ENCODE measurements at regions not wholly inside any gene's neighbourhood (a gene's known extent, or its start where the extent isn't known, plus 50 kb on each side); places are given as distances from the start of the nearest gene placed in this dataset.

DNA sequence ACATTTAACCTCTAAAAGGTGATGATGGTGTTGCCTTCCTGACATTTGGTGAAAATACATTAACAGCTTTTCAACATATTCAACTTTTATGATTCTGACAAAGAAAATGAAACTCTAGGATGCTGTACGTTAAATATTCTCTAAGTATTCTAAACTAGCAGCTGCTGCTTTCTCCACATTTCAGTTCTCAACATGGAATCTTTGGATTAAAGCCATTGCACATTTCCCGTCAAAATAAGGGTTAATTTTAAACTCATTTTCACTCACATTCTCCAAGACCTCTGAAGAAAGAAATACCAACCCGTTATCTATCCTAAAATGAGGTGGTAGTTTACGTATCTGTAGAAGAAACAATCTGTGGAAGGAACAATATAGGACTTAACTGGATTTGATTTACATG is 655.7 kb upstream of the ARPP21 start:
- no peak for DNase-seq (ENCODE audit: low spot score)

DNA sequence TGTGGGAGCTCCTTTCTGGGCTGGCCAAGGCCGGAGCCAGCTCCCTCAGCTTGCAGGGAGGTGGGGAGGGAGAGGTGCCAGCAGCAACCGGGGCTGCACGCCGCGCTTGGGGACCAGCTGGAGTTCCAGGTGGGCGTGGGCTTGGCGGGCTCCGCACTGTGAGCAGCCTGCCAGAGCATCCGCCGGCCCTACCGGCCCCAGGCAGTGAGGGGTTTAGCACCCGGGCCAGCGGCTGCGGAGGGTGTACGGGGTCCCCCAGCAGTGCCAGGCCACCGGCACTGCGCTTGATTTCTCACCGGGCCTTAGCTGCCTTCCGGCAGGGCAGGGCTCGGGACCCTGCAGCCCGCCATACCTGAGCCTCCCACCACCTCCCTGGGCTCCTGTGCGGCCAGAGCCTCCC is 651.0 kb upstream of the ARPP21 start:
- DNase-seq (ENCODE audit: low spot score) = no peak

DNA sequence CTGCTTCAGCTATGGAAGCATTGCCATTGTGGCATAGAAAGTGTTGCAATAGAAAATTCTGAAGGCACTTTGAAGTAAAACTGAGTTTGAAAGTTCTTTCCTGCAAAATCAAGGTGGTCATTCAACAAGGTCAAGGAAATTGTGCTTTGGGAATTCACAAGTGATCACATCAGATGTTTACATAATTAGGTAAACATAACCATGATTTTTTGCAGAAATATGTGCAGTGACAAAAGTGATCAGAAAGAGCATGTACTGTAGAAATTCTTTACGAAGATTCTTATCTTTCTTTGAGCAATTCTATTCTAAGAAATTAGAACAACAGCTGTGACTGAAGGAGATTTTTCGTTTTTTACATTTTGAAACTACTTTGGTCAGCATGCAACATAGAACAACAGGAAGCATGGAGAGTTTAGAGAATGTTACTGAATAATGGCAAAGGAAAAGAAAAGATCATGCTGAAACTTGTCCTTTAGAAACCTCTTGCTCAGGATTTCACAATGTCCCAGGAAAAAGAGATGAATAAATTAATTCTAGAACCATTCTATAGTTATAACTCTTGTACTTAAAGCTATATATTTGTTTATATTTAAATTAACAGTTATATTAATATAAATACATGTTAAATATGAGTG is 643.4 kb upstream of the ARPP21 start:
- no peak for DNase-seq (ENCODE audit: low spot score)

DNA sequence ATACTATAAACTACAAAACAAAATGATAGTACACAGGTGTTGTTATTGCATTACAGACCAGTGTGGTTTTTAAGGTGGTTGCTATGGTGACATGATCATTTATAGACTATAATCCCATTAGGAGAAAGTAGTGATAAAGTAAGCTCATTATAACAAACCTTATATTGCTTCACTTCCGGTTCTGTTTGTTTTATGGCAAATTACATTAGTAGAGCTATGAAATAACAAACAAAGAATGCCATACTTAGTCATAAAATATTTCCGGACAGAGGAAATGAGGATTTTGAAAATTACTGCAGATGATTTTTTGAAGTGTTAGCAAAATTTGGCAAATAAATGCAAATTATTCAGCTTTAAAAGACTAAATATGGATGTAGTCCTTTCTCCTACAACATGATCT is 640.4 kb upstream of the ARPP21 start:
- DNase-seq (ENCODE audit: low spot score) = no peak

DNA sequence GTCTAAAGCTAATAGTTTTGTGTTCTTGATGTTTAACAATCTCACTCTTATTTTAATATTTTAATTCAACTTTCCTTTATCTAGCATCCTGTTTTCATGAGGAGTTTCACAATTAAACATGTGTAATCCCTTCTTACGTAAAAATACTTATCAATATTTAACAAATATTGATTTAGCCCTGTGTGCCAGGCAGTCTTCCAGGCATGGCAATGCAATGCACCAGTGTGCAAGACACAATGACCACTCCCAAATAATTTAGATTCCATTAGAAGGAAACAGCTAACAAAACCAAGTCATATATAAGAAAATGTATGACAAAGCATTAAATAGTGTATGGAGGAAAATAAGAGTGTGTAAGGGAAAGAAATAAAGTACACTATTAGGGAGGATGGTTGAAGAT is 627.1 kb upstream of the ARPP21 start:
- no peak for DNase-seq (ENCODE audit: low spot score)

DNA sequence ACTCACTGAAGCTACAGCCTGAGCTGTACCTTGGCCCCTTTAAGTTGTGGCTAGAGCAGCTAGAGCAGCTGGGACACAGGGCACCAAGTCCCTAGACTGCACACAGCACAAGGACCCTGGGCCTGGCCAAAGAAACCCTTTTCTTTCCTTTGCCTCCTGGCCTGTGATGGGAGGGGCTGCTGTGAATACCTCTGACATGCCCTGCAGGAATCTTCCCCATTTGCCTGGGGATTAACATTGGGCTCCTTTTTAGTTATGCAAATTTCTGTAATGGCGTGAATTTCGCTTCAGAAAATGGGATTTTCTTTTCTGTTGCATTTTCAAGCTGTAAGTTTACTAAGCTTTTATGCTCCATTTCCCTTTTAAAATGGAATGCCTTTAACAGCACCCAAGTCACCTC is 611.2 kb upstream of the ARPP21 start:
- DNase-seq (ENCODE audit: low spot score) = no peak

DNA sequence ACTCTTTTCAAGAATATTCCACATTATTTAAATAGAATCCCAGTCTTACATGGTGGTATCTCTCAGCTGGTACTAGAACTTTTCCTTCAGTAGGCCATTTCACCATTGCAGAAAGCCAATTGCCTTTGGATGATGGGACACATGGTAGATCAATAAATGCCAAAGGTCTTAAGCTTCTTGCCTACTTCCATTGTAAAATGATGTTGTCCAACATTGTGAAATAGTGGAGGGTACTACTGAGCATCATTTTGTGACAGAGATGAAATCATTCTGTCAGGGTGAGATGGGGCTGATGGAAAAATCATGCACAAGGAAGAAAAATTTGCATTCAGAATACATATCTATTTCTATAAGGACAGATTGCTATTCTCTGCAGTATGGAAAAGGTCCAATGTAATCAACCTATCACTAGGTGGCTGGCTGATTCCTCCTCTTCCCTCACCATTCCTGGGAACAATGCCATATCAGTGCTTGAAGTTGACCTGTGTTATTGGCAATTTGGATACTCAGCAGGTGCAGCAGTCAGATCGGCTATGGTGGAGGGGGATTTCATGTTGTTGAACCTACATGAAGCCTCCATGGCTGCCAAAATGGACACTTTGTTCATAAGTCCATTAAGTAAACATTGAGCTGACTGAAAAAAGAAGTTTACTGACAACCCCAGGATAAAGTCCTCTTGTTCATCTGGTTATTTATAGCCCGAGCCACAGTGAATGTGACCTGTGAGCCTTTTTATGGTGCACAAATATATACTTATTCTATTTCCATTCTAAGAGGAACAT is 596.9 kb upstream of the ARPP21 start:
- no peak for DNase-seq (ENCODE audit: low spot score)

DNA sequence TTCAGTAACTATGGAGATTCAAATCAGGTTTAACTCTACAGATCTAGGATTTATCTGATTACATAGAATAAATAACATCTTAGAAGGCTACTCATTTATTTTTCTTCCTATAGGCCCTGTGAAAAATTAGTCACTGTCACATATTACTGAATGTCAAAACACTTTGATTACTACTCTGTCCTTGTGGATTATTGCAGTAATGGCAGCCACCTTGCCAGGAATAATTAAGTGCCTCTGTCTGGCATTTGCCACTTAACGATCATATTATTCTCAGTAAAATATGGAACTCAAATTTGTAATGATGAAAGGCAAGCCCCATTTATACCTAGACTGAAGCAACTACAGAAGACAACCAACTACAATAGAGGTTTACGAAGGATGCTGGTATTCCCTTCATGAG is 596.3 kb upstream of the ARPP21 start:
- no peak for DNase-seq (ENCODE audit: low spot score)

DNA sequence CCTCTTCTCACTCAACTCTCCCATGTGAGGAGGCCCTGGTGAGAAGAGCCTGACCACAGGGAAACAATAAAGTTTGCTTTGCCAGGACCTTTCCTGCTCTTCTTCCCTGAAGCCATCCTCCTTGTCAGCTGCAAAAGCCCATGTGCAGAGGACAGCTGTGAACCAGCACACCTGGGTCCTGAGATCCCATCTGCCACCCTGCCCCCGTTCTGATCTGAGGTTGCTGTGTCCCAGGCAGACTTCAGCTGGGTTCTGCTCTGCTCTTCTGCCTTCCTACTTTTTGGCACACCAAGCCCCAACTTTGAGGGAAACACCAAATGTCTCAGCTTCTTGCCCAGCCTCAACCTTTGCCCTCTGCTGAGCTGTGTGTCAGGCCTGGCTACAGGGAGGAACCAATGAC is 595.1 kb upstream of the ARPP21 start:
- no peak for DNase-seq (ENCODE audit: low spot score)

DNA sequence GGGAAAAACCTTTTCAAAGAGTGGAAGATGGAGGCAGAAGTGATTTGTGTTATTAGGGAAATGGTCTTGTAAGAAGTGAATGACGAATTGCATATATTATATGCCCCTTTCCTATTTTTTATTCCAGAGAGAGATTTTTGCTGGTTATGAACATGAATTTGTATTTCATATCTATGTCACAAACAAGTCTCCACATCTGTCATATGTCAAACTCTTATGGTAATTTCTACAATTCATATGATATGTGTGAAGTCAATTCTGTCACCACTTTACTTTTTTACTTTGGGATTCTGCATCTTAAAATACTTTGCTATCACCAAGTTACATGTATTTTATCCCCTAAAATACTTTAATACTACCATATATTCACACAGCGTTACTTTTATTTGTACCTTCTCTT is 594.2 kb upstream of the ARPP21 start:
- DNase-seq (ENCODE audit: low spot score) = no peak

DNA sequence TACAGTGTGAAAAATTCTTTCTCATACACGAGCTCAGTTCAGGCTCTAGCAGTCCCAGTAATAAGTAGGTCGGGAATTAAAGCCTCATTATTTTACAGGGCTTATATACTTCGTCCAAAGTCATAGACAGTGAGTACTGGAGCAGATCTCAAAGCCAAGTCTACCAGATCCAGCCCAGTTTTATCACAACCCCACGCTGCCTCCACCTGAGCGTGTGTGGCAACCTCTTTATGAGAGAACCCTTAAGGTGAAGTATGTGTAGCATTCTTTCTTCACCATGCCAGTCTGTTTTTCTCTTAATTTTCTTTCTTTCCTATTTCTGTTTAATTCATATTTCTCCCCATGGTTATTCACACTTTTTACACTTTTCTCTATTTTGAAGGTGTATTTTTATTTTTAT is 574.6 kb upstream of the ARPP21 start:
- DNase-seq (ENCODE audit: low spot score) = no peak

DNA sequence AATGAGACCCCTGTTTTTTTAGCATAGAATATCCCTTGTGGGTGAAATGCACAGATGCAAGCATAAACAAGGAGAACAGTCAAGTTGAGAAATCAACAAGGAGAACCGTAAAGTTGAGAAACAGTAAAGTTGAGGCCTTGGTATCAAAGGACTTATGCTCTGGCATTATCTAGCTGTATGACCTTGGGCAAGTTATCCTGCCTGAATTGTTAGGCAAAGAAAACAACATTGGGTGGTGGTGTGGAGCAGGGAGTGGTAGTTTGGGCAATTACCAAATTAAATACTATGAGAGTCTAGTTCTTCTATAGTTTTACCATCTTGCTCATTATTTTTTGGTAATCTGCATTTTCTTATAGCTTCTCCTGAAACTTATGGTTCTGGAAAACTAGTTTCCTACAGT is 573.4 kb upstream of the ARPP21 start:
- no peak for DNase-seq (ENCODE audit: low spot score)

DNA sequence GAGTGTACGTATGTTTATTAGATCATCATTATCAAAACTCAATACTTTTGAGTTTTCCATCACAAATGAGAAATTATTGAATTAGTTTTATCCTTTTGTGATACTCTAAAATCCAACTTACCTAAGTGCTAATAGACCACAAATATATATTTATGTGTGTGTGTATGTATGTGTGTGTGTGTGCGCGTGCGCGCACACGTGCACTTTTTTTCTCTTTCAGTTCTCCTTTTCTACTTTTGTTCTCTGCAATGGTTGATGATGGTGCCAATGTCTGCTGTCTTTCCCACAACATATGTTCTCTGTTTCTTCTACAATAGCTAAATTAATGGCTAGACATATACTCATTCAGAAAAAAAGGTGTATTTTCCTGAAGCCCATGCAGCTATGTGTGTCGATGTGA is 571.6 kb upstream of the ARPP21 start:
- DNase-seq (ENCODE audit: low spot score) = no peak

DNA sequence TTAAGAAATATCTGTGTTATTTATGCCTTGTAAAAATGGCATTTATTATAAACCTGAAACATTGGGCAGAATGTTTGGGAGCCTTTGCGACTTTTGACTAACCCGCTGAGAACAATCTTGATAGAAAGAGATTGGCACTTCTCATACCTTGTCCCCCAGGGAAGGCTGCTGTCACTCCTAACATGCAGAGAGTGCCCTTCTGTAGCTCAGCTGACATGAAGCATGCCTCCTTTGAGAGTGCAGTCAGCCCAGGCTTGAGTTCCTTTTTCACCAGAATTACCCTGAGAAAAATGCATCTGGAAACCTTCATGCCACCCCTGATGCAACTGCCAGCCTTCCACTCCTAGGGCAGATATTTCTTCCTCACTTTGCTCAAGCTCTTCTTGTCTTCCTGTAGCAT is 569.2 kb upstream of the ARPP21 start:
- DNase-seq (ENCODE audit: low spot score) = no peak

DNA sequence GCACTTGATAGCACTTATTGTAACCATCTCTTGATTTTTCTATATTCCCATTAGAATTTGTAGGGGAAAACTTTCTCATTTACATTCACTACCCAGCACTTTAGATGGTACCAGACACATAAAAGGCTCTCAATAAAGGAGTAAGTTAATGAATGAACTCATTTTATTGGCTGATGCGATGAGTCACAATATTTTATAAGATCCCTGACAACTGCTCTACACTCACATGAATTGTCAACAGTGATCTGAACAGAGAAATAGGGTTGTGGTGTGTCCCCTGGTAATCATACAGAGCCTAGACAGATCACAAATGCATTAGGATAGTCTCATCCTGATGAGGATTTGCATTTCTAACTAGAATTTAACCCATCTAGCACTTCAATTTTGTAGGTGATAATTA is 567.6 kb upstream of the ARPP21 start:
- DNase-seq (ENCODE audit: low spot score) = peak; percentile 19

DNA sequence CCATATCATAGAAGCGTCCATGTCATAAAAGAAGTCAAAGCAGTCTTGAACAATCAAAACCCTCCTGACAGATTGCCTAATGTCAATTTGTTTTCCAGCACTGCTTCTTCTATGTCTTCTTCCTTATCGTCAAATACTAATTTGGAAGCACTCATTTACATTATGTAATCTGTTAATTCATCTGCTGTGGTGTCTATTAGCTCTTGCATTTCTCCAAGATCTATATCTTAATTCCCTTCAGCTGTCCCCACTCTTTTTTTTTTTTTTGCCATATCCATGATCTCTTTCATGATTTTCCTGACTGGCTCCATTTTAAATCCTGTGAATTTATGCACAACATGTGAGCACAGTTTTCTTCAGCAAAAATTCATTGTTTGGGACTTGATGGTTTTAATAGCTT is 560.5 kb upstream of the ARPP21 start:
- DNase-seq (ENCODE audit: low spot score) = no peak

DNA sequence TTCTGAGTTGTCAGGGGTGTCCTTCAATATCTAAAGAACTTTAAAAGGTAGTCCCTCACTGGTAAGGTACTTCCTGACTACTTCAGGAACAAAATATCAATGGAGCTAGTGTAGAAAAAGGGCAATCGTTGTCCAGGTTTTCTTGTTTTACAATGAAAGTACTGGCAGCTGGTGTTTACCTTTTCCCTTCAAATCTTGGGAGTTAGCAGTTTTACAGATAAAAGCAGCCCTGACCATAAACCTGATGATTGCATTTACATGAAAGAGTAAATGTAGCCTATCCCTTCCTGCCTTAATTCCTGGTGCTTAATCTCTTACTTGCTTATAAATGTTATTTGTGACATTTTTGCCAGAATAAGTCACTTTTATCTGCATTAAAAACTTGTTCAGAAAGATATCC is 559.9 kb upstream of the ARPP21 start:
- DNase-seq (ENCODE audit: low spot score) = no peak

DNA sequence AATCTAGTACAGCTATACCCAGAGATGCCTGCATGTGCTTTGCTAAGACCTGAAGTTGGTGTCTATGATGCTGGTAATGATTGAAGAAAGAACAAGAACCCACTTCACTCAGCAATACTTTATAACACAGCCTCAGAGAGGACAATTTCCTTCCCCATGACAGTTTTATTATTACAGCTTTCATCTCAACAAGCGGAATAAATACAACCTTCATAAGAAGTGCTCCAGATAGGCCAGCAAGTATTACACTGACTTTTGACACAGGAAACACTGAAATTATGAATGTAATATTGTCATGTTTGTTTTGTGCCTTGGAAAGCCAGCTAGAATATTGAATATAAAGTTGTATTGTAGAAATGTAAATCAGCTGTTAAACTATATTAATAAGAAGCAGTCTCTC is 557.4 kb upstream of the ARPP21 start:
- no peak for DNase-seq (ENCODE audit: low spot score)

DNA sequence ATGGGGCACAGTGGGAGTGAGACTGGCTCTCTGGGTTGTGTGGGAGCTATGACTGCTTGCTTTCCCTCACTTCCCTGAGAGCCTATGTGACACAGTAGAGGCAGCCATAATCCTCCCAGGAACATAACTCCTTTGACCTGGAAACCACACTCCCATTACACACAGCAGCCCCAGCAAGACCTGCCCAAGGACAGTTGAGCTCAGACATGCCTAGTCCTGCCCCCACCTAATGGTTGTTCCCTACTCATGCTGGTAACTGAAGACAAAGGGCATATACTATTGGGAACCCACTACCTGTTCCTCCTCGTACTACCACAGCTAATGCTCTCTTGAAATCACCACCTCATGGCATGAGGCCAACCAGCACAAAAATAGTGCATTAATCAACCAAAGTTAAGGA is 550.4 kb upstream of the ARPP21 start:
- DNase-seq (ENCODE audit: low spot score) = no peak

DNA sequence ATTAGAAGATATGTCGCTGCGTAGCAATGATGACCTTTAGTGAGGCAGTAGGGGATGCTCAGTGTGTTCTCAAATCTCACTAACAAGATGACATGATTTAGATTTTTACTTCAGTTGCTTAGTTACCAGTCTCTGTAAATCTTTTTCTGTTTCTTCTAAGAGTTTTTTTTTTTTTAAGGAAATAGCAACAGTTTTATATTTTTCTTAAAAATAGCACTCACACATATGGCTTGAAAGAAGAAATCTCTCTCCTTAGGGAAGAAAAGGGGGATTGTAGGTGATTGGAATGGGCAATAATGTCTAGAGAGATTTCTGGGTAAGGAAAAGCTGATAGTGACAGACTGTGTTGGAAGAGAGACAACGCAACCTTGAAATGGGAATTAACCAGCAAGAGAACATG is 524.6 kb upstream of the ARPP21 start:
- no peak for DNase-seq (ENCODE audit: low spot score)

DNA sequence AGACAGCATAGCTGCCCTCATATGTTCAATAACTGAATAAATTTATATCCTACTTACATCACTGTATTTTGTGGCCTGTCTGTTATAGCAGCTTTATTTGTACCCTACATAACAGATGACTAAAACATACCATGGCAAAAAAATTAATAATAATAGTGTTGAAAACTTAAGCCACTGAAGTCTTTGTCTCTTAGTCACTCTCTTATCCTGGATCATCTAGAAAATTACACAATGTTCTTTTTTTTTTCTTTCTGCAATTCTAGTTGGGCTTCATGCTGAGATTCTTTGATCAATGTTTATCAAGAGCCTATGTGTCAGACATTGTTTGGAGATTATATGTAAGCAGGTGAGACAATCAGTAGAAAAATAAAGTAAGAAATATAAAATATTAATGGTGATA is 519.3 kb upstream of the ARPP21 start:
- DNase-seq (ENCODE audit: low spot score) = no peak

DNA sequence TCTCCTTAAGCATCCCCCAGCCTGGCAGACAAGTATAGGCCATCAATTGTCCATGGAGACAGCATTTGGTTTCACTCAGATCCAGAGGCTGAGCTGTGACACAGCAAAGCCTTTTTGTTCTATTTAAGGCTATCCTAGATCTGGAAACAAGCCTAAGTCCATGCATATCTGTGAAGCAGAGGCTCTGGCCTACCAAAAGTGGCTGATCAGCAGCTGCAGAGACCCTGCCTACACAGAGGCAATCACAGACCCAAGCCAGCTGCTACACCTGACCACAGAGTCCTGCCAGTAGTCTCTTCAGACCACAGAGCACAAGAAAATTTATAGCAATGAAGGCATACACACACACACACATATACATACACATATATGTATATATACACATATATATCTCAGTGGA is 501.7 kb upstream of the ARPP21 start:
- no peak for DNase-seq (ENCODE audit: low spot score)

DNA sequence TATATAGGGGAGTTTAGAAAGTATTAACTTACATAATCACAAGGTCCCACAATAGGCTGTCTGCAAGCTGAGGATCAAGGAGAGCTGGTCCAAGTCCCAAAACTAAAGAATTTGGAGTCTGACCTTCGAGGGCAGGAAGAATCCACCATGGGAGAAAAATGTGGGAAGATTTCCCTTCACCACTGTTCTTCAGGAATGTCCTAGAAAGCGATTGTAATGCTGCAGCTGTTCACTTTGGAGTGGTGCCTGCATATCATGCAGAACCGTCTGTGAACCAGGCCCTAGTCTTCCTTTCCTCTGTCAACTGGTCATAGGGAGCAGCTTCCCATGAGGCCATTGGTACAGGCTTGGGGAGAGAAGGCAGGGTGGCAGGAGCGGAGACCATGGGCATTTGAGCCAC is 497.9 kb upstream of the ARPP21 start:
- no peak for DNase-seq (ENCODE audit: low spot score)

DNA sequence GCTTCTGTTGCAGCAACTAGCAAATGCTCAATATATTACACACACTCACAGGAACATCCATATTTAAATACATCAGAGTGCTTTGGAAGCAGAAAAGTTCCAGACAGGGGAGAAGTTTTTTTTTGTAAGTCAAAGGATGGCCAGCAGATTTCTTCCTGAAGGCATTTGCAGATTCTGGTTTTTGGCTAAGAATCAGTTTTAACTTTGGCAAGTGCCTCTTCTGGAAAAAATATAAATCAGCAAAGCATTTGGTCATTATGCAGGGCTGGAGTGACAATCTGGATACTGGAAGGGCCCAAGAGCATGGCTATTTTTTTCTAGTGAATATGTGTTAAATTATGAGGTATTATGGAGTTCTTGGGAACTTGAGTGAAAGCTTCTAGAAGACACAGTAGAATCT is 495.3 kb upstream of the ARPP21 start:
- DNase-seq (ENCODE audit: low spot score) = no peak
